GM12872 (cell line): ENCODE measurements at regions not wholly inside any gene's neighbourhood (a gene's known extent, or its start where the extent isn't known, plus 50 kb on each side); places are given as distances from the start of the nearest gene placed in this dataset.

Source experiments
- TF ChIP-seq, protein P1 (sequence below): IDR thresholded peaks from 3 replicates; pipeline ENCODE4 v1.5.1; 2011; ENCODE audit warnings: low read depth, mild to moderate bottlenecking, low read length, moderate library complexity; ENCODE audit not compliant: insufficient read depth

- TF ChIP-seq, protein P1, sequence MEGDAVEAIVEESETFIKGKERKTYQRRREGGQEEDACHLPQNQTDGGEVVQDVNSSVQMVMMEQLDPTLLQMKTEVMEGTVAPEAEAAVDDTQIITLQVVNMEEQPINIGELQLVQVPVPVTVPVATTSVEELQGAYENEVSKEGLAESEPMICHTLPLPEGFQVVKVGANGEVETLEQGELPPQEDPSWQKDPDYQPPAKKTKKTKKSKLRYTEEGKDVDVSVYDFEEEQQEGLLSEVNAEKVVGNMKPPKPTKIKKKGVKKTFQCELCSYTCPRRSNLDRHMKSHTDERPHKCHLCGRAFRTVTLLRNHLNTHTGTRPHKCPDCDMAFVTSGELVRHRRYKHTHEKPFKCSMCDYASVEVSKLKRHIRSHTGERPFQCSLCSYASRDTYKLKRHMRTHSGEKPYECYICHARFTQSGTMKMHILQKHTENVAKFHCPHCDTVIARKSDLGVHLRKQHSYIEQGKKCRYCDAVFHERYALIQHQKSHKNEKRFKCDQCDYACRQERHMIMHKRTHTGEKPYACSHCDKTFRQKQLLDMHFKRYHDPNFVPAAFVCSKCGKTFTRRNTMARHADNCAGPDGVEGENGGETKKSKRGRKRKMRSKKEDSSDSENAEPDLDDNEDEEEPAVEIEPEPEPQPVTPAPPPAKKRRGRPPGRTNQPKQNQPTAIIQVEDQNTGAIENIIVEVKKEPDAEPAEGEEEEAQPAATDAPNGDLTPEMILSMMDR, result no peak
Observed at GRCh38 chr1:193762236-193762635, 575.8 kb upstream of the B3GALT2 start.

GRCh38 chr1:193755441-193755840, 569.0 kb upstream of the B3GALT2 start:
- TF ChIP-seq, protein P1, result no peak

GRCh38 chr1:193754732-193755427, 568.5 kb upstream of the B3GALT2 start:
- TF ChIP-seq, protein P1, result no peak

DNA sequence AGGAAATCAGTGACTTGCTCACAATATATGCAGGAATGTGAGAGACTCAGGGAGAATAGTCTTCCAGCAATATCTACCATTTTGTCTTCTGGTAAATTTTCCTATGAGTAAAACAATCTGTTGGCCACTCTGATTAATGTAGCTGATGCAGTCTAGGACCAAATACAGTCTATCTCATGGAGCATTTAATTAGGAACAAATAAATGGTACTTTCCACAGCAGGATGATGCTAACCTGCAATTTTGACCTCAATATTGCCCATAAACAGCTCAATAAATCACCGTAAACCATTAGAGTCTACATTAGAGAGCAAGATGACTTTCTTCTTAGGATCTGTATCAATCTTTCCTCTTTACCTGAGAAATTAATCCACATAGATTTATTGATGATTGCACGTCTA, 567.7 kb upstream of the B3GALT2 start:
- TF ChIP-seq, protein P1, result no peak

DNA sequence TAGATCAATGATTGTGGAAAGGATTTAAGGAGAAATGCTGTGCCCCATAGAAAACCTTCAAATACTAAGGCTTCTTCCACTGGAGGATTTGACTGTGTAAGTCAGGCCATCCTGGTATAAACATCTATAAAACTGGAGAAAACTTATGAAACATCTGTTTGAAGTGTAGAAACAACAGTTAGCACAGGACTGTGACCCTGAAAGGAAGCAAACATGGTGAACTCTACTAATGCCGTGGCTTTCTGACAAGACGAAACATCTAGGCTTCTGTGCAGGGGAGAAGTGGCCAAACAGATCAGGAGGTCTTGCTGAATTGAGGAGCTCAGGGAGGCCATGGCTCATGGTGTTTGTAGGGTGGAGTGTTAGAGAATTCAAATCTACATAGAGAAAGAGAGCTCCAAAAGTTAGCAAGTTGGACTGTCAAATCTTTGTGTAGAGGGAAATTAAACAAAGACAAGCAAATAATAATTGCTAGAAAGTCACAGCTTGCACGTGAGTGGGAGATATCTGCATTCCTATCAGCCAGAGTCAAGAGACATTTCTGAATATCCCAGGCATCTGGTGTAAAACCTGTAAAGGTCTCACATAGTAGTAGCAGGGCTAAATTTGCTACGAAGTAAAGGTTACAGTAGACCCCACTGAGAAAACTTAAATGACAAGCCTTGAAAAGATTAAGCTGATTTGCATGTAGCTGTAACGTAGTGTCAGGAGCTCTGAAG, 566.8 kb upstream of the B3GALT2 start:
- TF ChIP-seq, protein P1, result no peak

GRCh38 chr1:193749868-193750267, 563.5 kb upstream of the B3GALT2 start:
- TF ChIP-seq, protein P1, result no peak

DNA sequence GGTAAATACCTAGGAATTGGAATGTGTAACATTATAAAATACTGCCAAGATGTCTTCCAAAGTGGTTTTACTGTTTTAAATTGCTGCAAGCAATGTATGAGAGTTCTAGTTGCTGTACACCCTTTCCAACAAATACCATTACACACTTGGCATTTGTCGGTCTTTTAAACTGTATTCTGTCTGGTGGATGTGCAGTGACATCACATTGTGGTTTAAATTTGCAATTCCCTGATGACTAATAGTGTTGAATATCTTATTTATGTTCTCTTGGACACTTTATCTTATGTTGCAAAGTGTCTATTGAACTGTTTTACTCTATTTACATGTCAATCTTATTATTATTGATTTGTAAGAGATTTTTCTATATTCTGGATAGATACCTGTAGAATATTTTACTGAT, 561.2 kb upstream of the B3GALT2 start:
- TF ChIP-seq, protein P1, result no peak
